K562 (cell line): ENCODE measurements at regions not wholly inside any gene's neighbourhood (a gene's known extent, or its start where the extent isn't known, plus 50 kb on each side); places are given as distances from the start of the nearest gene placed in this dataset.

Source experiments
- RBM22 ChIP-seq: fragments of 200-400 bp; formaldehyde crosslinking; IDR thresholded peaks from 2 replicates; pipeline ENCODE4 v1.6.1; 2018; ENCODE audit warnings: low read length, low read depth; ENCODE audit not compliant: poor library complexity, severe bottlenecking
- ZNF3 ChIP-seq: fragments of 250-450 bp; sonication (Bioruptor Pico); IDR thresholded peaks from 2 replicates; pipeline ENCODE4 v1.5.0; 2021; ENCODE audit warnings: mild to moderate bottlenecking, moderate library complexity
- TF ChIP-seq, protein P1 (sequence below): sonication (generic); formaldehyde crosslinking; IDR thresholded peaks from 2 replicates; pipeline ENCODE4 v1.9.0; 2022; ENCODE audit warnings: mild to moderate bottlenecking, missing genetic modification reagents
- TF ChIP-seq, protein P2 (sequence below): sonication (generic); formaldehyde crosslinking; IDR thresholded peaks from 2 replicates; pipeline ENCODE4 v1.8.0; 2022; ENCODE audit warnings: mild to moderate bottlenecking, missing genetic modification reagents

DNA sequence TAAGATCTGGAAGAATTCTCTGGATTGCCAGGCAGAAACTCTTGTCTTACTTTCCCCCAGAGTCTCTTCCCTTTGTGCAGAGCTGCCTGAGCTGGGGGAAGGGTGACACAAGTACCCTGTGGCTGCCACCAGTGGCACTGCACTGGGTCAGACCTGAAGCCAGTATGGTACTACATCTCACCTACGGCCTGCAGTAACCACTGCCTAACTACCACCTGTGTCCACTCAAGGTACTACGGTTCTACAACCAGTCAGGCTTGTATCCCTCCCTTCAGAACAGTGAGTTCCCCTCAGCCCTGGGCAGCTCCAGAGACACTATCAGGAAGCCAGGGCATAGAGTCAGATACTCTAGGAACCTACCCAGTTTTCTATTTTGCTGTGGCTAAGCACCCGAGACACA, 212.0 kb upstream of the POU5F2 start:
- TF ChIP-seq ZNF3 (CRISPR knock-in tag), result no peak
- TF ChIP-seq, protein P1, sequence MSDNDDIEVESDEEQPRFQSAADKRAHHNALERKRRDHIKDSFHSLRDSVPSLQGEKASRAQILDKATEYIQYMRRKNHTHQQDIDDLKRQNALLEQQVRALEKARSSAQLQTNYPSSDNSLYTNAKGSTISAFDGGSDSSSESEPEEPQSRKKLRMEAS (CRISPR knock-in tag), result no peak
- TF ChIP-seq, protein P2, sequence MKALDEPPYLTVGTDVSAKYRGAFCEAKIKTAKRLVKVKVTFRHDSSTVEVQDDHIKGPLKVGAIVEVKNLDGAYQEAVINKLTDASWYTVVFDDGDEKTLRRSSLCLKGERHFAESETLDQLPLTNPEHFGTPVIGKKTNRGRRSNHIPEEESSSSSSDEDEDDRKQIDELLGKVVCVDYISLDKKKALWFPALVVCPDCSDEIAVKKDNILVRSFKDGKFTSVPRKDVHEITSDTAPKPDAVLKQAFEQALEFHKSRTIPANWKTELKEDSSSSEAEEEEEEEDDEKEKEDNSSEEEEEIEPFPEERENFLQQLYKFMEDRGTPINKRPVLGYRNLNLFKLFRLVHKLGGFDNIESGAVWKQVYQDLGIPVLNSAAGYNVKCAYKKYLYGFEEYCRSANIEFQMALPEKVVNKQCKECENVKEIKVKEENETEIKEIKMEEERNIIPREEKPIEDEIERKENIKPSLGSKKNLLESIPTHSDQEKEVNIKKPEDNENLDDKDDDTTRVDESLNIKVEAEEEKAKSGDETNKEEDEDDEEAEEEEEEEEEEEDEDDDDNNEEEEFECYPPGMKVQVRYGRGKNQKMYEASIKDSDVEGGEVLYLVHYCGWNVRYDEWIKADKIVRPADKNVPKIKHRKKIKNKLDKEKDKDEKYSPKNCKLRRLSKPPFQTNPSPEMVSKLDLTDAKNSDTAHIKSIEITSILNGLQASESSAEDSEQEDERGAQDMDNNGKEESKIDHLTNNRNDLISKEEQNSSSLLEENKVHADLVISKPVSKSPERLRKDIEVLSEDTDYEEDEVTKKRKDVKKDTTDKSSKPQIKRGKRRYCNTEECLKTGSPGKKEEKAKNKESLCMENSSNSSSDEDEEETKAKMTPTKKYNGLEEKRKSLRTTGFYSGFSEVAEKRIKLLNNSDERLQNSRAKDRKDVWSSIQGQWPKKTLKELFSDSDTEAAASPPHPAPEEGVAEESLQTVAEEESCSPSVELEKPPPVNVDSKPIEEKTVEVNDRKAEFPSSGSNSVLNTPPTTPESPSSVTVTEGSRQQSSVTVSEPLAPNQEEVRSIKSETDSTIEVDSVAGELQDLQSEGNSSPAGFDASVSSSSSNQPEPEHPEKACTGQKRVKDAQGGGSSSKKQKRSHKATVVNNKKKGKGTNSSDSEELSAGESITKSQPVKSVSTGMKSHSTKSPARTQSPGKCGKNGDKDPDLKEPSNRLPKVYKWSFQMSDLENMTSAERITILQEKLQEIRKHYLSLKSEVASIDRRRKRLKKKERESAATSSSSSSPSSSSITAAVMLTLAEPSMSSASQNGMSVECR (CRISPR knock-in tag), result no peak
- no peak for TF ChIP-seq RBM22
